GM18907 (cell line): ENCODE measurements at regions not wholly inside any gene's neighbourhood (a gene's known extent, or its start where the extent isn't known, plus 50 kb on each side); places are given as distances from the start of the nearest gene placed in this dataset.
"Not testable (repeated sequence)": the region's sequence is repeated elsewhere in the genome, so short reads cannot be mapped to it uniquely, and the experiment has no call there.

Experiments
- ATAC-seq: cut with Tn5 transposase; IDR thresholded peaks from one replicate; pipeline ENCODE4 v1.9.1; 2021; ENCODE audit warnings: mild to moderate bottlenecking, moderate library complexity; ENCODE audit not compliant: unreplicated experiment

DNA sequence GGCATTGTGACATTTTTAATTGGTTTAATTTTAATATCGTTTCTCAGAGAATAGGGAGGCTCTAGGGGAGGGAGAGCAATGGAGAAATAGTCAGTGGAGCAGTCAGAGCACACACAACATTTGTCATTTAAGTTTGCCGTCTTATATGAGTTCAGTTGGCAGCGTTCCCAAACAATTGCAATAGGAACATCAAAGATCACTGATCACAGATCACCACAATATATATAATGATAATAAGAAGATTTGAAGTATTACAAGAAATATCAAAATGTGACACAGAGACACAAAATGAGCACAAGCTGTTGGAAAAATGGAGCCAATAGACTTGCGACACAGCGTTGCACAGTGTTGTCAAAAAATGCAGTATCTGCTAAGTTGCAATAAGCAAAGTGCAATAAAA lies 303.7 kb downstream of the CDH19 start:
- no peak for ATAC-seq

DNA sequence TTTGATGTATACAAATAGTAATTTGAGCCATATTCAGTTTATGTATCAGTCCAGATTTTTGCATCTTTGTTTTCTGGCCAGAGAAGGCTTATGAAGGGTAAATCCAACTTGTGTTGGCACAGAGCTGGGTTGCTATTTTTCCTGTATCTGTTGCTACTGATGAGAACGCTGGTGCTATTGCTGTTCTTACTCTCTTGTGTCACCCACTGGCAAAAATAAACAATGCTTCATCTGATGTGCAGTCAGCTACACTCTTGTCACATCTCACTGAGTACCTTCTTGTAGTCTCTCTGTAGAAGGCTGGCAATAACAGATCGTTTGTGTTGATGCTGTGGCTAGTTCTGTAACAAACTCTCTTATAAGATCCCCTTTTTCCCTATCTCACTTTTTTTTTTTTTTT lies 323.4 kb downstream of the CDH19 start:
- no peak for ATAC-seq

- no peak for ATAC-seq
Measured at GRCh38 chr18:66271962-66272361, 331.9 kb downstream of the CDH19 start.

GRCh38 chr18:66264130-66264529 lies 339.8 kb downstream of the CDH19 start:
- no peak for ATAC-seq

- ATAC-seq: no peak
Measured at GRCh38 chr18:66254121-66254520, 349.8 kb downstream of the CDH19 start.

- ATAC-seq: no peak
Measured at GRCh38 chr18:66252703-66253102, 351.2 kb downstream of the CDH19 start.

DNA sequence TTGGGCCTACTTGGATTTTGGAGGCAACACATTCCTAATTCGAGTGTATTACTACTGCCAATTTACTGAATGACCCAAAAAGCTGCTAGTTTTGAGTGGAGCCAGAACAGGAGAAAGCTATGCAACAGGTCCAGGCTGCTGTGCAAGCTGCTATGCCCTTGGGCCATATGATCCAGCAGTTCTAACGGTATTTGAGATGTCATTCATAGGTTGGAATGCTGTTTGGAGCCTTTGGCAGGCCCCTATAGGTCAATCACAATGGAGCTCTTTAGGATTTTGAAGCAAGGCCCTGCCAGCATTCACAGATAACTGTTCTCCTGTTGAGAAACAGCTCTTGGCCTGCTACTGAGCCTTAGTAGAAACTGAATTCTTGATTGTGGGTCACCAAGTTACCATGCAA lies 368.7 kb downstream of the CDH19 start:
- no peak for ATAC-seq

- no peak for ATAC-seq
Measured at GRCh38 chr18:66226782-66227181, 377.1 kb downstream of the CDH19 start.

DNA sequence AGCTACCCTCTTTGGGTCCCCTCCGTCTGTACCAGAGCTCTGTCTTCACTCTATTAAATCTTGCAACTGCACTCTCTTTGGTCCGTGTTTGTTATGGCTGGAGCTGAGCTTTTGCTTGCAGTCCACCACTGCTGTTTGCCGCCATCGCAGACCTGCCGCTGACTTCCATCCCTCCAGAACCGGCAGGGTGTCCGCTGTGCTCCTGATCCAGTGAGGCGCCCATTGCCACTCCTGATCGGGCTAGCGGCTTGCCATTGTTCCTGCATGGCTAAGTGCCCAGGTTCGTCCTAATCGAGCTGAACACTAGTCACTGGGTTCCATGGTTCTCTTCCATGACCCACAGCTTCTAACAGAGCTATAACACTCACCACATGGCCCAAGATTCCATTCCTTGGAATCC lies 380.6 kb downstream of the CDH19 start:
- not testable (repeated sequence) for ATAC-seq

DNA sequence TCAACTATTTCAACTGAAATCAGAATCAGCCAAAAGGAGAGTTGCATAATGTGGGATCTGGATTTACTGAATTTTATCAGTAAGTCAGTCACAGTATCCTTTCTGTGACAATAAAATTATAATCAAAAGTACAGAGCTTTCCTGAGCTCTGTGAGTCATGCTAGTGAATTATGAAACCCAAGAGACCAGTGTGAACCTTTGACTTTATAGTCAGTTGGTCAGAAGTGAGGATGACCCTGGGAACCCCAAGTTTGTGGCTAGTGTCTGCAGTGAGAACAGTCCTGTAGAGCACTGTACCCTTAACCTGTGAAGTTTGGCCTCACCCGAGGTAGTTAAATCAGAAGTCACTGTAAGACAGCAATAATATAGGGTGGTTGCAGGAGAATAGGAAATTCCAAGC lies 381.7 kb downstream of the CDH19 start:
- ATAC-seq: no peak

- no peak for ATAC-seq
Measured at GRCh38 chr18:66219817-66220216, 384.1 kb downstream of the CDH19 start.

DNA sequence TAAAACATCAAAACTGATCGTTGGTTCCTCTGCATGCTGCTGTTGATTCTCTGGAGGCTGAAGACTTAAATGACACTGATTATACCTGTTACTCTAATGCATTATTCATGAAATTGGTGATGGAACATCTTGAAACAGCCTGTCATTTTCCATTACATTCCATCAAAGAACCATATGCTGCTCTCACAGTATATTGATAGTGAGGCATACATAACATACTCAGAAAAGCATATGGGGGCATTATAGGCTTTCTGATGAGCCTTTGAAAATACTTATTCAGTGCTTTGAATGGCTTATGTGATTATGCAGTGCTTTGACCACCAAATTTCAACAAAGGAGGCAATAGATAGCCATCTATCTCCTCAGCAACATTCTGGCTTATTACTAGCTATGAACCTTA lies 392.1 kb downstream of the CDH19 start:
- no peak for ATAC-seq

- ATAC-seq: no peak
Measured at GRCh38 chr18:66210875-66211274, 393.0 kb downstream of the CDH19 start.

DNA sequence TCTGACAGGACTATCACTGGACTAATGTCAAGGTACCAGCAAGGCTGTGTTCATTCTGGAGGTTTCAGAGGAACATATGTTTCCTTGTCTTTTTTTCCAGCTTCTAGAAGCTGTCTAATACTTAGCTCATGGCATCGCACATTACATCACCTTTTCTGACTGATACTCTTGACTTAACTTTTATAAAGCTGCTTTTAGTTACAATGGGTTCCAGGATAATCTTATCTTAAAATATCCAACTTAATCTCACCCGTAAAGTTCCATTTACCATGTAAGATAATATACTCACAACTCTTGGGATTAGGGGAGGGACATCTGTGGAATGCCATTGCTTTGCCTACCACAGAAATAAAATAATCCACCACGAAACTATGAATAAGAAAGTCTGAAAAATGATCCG lies 394.2 kb downstream of the CDH19 start:
- no peak for ATAC-seq

DNA sequence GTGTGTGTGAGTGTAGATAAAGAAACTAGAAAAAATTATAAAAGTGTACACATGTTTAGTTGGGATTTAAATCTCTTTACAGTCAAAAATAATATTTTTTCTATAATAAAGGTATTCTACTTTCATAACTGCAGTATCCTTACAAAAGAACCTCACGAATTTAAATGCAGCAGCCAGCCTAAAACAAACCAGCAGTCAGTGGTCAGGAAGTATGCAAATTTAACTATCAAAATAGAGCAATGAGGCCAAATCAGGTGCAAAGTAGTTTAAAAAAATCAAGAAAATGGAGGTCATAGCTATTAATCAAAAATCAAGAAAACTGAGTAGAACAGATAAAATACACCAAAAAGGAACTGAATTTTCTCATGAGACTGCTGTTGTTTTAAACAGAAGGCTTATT lies 407.1 kb downstream of the CDH19 start:
- ATAC-seq: no peak

GRCh38 chr18:66193938-66194337 lies 410.0 kb downstream of the CDH19 start:
- ATAC-seq: no peak

DNA sequence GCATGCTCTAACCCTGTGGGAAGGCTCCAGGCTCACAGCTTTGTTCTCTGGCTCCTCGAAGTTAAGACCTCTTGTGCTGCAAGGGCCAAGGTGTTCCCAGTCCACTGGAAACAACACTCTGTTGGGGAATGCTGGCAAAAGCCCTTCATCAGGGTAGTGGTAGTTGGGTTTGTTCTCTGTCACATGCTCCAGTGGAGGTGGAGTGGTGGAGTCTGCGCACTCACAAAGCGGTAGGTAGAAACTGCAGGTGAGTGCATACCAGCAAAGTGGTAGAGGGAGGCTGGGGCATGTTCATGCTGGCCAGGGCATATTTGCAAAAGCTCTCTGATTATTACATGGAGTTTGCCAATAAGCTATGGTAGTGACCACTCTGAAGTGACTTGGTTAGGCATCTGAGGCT lies 410.5 kb downstream of the CDH19 start:
- ATAC-seq: no peak

GRCh38 chr18:66168685-66169235 lies 417.9 kb downstream of the CDH7 start:
- no peak for ATAC-seq

- ATAC-seq: no peak
Measured at GRCh38 chr18:66167829-66168684, 417.2 kb downstream of the CDH7 start.

DNA sequence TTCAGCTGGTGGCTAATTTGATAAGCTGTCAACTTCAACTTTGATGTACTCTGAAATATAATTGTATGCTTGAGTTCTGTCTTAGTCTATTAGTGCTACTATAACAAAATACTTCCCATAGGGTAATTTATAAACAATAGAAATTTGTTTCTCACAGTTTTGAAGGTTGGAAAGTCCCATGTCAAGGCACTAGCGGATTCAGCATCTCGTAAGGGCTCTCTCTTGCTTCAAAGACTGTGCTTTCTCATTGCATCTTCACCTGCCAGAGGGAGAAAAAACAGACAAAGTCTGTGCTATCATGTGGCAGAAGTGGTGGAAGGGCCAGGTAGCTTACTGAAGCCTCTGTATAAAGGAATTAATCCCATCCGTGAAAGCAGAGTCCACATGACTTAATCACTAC lies 409.2 kb downstream of the CDH7 start:
- ATAC-seq: no peak

- ATAC-seq: no peak
Measured at GRCh38 chr18:66159451-66159850, 408.6 kb downstream of the CDH7 start.

- ATAC-seq: no peak
Measured at GRCh38 chr18:66156946-66157687, 406.3 kb downstream of the CDH7 start.
